ENCODE measurements at regions not wholly inside any gene's neighbourhood (a gene's known extent, or its start where the extent isn't known, plus 50 kb on each side); places are given as distances from the start of the nearest gene placed in this dataset.
A peak's percentile ranks its signal among the peaks of the same experiment; 100 is the strongest.
"Not testable (repeated sequence)": the region's sequence is repeated elsewhere in the genome, so short reads cannot be mapped to it uniquely, and the experiment has no call there.

DNA sequence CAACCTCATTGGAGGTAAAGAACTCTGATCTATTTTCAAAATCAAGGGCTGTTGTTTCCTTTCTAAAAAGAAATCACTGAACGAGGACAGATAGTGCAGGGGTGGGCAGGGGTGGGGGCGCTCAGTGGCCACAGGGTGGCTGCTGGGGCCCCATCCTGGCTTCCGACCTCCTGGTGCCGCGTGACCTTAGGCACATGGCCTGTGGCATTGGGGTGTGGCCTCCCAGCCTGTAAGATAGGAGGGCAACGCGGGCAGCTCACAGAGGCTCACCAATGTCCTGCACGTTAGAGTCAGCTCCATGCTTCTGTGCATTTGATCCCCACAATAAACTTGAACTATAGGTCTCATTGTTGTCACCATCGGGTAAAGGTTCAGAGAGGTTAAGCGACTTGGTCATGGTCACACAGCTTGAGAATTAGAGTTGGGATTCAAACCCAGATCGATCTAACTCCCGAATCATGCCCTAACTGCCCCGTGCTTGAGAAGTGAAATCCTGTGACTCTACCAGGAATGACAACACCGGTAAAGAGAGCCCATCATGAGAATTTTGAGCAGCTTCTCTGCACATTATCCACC is 148.0 kb upstream of the SLC6A11 start:
- DNase-seq = no peak

GRCh38 chr3:10669490-10670048 is 146.5 kb upstream of the SLC6A11 start:
- DNase-seq = no peak

- DNase-seq = no peak
These were observed 143.6 kb upstream of the SLC6A11 start for GRCh38 chr3:10672422-10672821.

GRCh38 chr3:10674578-10674977 is 141.4 kb upstream of the SLC6A11 start:
- DNase-seq = no peak

DNA sequence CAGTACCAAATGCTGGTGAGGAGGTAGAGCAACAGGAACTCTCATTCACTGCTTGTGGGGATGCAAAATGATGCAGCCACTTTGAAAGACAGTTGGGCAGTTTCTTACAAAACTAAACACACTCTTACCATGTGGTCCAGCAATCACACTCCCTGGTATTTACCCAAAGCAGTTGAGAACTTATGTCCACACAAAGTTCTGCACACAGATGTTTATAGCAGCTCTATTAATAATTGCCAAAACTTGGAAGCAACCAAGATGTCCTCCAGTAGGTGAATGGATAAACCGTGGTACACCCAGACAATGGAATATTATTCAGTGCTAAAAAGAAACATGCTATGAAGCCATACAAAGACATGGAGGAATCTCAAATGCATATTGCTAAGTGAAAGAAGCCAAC is 139.1 kb upstream of the SLC6A11 start:
- DNase-seq = no peak

GRCh38 chr3:10678796-10679376 is 137.1 kb upstream of the SLC6A11 start:
- no peak for DNase-seq

DNA sequence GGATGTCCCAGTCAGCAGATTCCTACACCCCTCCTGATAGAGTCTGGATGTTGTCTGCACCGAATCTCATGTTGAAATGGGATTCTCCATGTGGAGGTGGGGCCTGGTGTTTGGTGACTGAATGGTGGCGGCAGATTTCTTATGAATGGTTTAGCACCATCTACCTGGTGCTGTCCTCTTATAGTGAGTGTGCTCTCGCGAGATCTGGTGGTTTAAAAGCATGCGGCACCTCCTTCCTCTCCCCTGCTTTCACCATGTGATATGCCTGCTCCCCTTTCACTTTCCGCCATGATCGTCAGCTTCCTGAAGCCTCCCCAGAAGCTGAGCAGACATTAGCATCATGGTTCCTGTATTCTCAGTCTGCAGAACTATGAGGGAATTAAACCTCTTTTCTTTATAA is 135.2 kb upstream of the SLC6A11 start:
- DNase-seq = no peak

DNA sequence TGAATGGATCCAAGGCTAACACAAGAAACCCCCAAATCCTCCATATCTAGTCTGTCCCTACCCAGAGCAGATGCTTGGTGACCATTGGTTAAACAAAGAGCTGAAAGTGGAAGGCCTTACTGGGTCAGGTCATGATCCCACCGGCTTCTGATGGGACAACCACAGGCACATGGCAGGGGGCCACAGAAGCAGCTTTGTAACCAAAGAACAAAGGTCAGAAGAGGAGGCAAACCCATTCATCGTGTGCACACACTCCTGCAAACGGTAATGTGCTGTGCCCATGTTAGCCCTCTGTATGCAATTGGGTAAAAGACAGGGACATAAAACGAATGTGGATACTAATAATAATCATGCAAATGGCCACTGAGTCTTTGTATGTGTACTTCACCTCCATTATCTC is 133.3 kb upstream of the SLC6A11 start:
- DNase-seq = no peak

DNA sequence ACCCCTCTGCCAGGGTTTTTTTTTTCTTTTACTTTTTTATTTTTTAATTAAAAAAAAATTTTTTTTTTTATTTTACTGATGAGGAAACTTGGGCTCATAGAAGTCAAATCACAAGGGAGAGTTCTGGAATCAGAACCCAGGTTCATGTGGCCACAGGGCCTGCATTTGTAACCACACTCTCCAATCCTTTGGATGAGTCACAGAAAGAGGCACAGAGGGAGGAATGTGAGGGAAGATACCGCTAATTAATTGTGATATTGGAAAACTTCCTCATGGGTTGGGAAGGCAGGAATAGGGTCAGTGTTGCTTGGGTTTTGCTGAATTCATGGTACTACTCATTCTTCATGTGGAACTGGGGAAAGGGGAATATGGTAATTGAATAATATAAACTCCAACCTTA is 132.9 kb upstream of the SLC6A11 start:
- no peak for DNase-seq

DNA sequence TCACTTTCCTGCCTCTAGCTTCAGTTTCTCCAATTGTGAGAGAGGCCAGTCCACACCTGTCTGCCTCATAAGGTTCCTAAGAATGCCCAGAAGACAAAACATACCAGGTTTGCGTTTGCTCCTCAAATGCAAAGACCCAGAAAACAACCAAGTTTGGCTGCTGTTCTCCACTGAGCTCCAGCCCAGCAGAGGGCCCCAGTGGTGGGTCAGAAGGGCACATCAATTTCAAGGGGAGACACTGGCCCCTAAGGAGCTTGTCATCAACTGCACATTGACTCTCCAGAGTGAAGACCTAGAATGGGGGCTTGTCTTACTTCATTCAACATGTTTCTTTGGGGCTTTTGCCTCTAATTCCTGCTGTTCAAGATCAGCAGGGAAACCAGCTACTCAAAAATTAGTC is 127.9 kb upstream of the SLC6A11 start:
- no peak for DNase-seq

DNA sequence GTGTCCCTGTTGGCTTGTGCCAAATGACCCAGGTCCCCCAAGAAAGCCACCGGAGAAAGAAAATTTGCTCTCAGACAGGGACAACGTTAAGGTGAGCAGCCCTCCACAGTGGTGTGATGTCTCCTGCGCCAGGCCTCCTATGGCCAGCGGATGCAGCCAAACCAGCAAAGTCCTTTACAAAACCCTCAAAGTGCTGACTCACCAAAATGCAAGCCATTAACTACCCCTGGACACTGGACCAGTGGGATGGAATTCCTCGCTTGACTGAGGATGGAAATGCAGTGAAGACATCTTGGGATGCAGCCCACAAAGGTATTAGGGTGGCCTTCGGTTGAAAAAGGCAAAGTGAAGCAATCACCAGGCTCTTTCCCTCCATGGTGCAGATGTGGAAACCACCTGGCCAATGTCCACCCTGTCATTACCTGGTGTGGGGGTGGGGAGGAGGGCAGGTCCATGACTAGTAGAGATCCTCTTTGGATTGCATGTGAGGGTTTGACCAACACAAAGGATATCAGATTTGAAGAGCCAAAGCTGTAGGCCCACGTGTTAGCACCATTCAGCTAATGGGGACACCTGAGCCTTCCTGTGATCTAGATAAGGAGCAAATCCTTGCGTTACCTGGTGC is 127.4 kb upstream of the SLC6A11 start:
- DNase-seq = no peak

GRCh38 chr3:10692039-10692622 is 123.9 kb upstream of the SLC6A11 start:
- no peak for DNase-seq

GRCh38 chr3:10693457-10693856 is 122.6 kb upstream of the SLC6A11 start:
- no peak for DNase-seq

DNA sequence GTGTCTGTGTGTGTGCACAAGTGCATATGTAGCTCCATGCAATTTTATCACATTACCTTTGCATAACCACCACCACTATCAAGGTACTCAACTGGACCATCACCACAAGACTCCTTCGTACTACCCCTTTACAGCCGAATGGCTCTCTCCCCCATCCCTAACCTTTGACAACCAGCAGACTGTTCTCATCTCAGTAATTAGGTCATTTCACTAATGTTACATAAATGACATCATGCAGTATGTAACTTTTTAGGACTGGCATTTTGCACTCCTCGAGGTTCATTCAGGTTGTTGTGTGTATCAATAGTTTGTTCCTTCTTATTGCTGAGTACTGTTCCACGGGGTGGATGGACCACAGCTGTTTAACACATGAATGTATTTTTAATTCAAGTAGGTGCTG is 121.8 kb upstream of the SLC6A11 start:
- DNase-seq = no peak

DNA sequence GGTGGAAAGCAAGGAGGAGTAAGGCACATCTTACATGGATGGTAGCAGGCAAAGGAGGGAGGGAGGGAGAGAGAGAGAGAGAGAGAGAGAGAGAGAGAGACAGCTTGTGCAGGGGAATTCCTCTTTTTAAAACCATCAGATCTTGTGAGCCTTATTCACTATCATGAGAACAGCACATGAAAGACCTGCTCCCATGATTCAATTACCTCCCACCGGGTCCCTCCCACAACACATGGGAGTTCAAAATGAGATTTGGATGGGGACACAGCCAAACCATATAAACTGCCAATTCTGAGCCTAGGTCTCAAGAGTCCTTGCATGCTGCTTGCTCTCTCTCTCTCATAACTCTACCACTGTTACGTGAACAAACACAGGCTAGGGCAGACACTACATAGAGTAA is 120.8 kb upstream of the SLC6A11 start:
- DNase-seq = not testable (repeated sequence)

DNA sequence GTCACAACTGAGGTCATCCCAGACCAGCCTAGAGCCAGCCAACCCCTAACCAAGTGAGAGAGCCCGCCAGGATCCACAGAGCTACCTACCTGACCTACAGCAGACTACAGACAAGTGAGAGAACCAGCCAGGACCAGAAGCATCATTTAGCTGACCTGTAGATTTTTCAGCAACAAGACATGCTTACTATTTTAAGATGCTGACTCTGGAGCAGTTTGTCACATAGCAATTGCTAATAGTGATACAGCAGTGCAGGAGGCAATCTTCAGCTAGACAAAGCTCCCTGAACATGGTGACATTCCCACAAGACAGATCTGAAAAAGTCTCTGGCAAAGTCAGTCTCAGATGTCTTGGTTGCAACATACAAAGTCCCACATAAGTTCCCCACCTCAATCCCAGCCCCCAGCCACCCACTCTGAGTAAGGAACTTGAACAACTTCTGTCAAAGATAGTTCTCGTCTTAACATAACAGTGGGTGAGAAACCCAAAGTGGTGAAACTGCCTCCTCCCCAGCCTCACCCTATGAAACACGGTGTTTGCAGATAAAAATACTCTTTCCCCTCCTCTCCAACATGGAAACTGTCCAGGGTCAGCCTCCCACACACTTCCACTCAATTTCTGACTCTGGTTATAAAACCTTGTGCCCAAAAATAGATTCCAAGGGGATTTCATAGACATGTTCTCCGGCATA is 120.3 kb upstream of the SLC6A11 start:
- DNase-seq = no peak

DNA sequence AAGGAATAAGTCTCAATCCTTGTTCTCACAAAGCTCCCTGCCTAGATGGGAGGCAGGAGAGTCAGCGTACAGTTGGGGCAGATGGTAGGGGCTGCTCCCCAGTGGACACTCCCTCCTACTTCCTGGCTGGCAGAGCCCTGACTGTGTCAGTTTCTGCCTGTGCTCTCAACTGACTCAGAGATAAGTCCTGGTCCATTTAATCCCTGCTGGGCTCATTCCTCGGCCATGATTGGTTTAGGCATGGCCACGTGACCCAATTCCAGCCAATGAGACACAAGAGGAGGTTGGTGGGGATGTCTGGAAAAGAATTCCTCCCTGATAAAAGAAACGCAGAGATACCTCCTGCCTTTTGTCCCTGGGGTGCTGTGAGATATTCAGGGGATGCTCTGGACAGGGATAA is 118.1 kb upstream of the SLC6A11 start:
- no peak for DNase-seq

DNA sequence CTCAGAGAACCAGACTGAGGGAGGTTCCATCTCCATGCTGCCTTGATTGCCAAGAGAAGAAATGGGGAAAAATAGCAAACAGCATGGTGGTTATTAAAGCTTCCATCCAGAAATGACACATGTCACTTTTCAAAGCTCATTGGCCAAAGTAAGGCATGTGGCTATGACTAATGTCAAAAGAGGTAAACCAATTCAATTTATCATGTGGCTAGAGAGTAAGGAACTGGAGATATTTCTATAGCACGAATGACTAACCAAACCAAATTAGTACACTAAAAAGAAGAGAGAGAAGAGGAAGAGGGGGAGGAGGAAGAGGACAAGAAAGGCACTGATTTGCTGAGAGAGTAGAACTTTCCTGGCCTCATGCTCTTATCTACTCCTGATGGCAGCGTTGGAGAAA is 115.2 kb upstream of the SLC6A11 start:
- DNase-seq = no peak

DNA sequence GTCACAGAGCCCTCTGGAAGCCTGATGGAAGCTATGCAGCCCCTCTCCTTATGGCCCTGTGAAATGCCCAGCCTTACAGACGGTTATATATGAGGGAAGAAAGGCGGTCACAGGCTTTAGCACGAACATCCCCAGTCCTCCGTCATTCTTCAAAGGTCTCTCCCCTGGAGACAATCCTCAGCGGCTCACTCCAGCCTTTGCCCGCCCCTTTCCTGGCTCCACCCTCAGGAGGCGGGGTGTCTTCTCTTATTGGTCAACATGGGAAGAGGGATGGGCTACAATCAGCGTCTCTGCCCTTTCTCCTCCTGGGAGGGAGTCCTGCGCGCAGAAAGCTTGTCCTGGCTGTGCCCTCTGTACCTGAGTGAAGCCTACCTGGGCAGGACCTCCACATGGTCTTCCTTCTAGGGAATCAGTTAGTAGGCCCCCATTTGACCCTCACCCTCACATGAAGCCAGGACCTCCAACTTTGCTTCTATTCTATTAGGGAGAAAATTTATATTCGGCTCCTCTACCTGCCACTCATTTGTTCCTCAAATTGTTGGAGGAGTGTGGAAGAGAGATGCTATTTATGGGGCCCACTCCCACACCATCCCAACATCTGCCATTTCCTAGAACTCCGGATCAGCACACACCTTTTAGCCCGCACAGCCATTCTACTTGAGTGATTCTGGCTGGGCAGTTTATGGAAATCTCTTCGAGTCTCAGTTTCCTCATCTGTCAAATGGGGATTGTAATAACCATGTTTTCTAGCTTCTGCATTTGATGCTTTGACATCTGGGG is 112.9 kb upstream of the SLC6A11 start:
- peak; percentile 23 for DNase-seq

GRCh38 chr3:10703875-10704274 is 112.2 kb upstream of the SLC6A11 start:
- DNase-seq = no peak

GRCh38 chr3:10706156-10706739 is 109.8 kb upstream of the SLC6A11 start:
- no peak for DNase-seq

DNA sequence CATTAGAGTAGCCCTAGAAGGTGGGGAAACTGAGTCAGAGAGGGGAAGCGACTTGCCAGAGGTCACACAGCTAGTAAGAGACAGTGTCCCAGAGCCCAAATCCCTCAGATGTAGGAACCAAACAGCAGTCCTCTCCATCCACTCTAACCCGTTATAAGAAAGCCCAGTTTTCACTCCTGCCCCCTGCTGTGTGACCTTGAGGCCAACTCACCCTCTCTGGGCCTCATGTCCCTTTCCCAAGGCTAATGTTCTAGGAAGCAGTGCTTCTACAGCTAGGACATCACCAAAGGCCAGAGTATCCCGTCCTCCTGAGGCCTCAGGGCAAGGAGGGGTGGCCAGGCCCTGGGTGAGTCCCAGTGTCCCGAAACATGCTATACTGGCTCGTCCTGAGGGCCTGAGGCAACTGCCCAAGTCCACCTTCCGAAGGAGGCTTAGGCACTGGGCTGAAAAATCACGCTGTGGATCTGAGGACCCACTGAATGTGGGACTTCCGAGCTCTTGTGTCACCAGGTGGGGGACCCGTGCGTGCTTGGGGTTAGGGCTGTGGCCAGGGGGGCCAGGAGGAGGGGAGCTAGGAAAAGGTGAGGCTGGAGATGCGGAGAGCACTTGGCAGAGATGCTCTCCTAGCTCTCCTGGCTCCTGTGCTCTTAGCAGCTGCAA is 109.2 kb upstream of the SLC6A11 start:
- DNase-seq = no peak

All from stimulated activated CD4-positive, alpha-beta T cell treated with anti-CD3 and anti-CD28 coated beads, Interleukin-1b, Interleukin-23, amount 100 ng/mL, for 48 hours (primary cell).